HG02759 (cell line): ENCODE measurements at regions not wholly inside any gene's neighbourhood (a gene's known extent, or its start where the extent isn't known, plus 50 kb on each side); places are given as distances from the start of the nearest gene placed in this dataset.

Experiments used
- ATAC-seq: cut with Tn5 transposase; IDR thresholded peaks from one replicate; pipeline ENCODE4 v1.9.1; 2021; ENCODE audit warnings: mild to moderate bottlenecking, moderate library complexity; ENCODE audit not compliant: unreplicated experiment

GRCh38 chr19:28948026-28948425 lies 264.9 kb downstream of the UQCRFS1 start:
- no peak for ATAC-seq

GRCh38 chr19:28943651-28944050 lies 269.3 kb downstream of the UQCRFS1 start:
- no peak for ATAC-seq

- no peak for ATAC-seq
Observed at GRCh38 chr19:28941833-28942232, 271.1 kb downstream of the UQCRFS1 start.

GRCh38 chr19:28940751-28941500 lies 272.0 kb downstream of the UQCRFS1 start:
- no peak for ATAC-seq

- ATAC-seq = no peak
Observed at GRCh38 chr19:28939236-28939635, 273.7 kb downstream of the UQCRFS1 start.

GRCh38 chr19:28936001-28936400 lies 276.9 kb downstream of the UQCRFS1 start:
- no peak for ATAC-seq

GRCh38 chr19:28934631-28935030 lies 278.3 kb downstream of the UQCRFS1 start:
- no peak for ATAC-seq

GRCh38 chr19:28933039-28933438 lies 279.9 kb downstream of the UQCRFS1 start:
- ATAC-seq = no peak

GRCh38 chr19:28932446-28932845 lies 280.5 kb downstream of the UQCRFS1 start:
- ATAC-seq = no peak

GRCh38 chr19:28929006-28929405 lies 283.9 kb downstream of the UQCRFS1 start:
- ATAC-seq = no peak

GRCh38 chr19:28927456-28927855 lies 285.5 kb downstream of the UQCRFS1 start:
- no peak for ATAC-seq

GRCh38 chr19:28920269-28921066 lies 292.5 kb downstream of the UQCRFS1 start:
- no peak for ATAC-seq

GRCh38 chr19:28917621-28918020 lies 295.3 kb downstream of the UQCRFS1 start:
- no peak for ATAC-seq

GRCh38 chr19:28915737-28916460 lies 297.1 kb downstream of the UQCRFS1 start:
- no peak for ATAC-seq

GRCh38 chr19:28915202-28915601 lies 297.7 kb downstream of the UQCRFS1 start:
- ATAC-seq = no peak

- ATAC-seq = no peak
Observed at GRCh38 chr19:28914173-28914572, 298.8 kb downstream of the UQCRFS1 start.

GRCh38 chr19:28913626-28914025 lies 299.3 kb downstream of the UQCRFS1 start:
- ATAC-seq = no peak

GRCh38 chr19:28908941-28909340 lies 304.0 kb downstream of the UQCRFS1 start:
- no peak for ATAC-seq

GRCh38 chr19:28907534-28907933 lies 305.4 kb downstream of the UQCRFS1 start:
- no peak for ATAC-seq

- no peak for ATAC-seq
Observed at GRCh38 chr19:28905996-28906395, 307.0 kb downstream of the UQCRFS1 start.

- no peak for ATAC-seq
Observed at GRCh38 chr19:28899703-28900102, 313.2 kb downstream of the UQCRFS1 start.

- ATAC-seq = no peak
Observed at GRCh38 chr19:28898249-28898648, 314.7 kb downstream of the UQCRFS1 start.
